ENCODE measurements at regions not wholly inside any gene's neighbourhood (a gene's known extent, or its start where the extent isn't known, plus 50 kb on each side); places are given as distances from the start of the nearest gene placed in this dataset.

GRCh38 chr6:14743144-14743473, 502.8 kb upstream of the JARID2 start:
- TF ChIP-seq, protein P1, sequence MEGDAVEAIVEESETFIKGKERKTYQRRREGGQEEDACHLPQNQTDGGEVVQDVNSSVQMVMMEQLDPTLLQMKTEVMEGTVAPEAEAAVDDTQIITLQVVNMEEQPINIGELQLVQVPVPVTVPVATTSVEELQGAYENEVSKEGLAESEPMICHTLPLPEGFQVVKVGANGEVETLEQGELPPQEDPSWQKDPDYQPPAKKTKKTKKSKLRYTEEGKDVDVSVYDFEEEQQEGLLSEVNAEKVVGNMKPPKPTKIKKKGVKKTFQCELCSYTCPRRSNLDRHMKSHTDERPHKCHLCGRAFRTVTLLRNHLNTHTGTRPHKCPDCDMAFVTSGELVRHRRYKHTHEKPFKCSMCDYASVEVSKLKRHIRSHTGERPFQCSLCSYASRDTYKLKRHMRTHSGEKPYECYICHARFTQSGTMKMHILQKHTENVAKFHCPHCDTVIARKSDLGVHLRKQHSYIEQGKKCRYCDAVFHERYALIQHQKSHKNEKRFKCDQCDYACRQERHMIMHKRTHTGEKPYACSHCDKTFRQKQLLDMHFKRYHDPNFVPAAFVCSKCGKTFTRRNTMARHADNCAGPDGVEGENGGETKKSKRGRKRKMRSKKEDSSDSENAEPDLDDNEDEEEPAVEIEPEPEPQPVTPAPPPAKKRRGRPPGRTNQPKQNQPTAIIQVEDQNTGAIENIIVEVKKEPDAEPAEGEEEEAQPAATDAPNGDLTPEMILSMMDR (IDR thresholded peaks at IDR 0.05), result no peak
- DNase-seq (ENCODE audit: low spot score) (no peak), ATAC-seq (ENCODE audit: low FRiP score) (no peak)

DNA sequence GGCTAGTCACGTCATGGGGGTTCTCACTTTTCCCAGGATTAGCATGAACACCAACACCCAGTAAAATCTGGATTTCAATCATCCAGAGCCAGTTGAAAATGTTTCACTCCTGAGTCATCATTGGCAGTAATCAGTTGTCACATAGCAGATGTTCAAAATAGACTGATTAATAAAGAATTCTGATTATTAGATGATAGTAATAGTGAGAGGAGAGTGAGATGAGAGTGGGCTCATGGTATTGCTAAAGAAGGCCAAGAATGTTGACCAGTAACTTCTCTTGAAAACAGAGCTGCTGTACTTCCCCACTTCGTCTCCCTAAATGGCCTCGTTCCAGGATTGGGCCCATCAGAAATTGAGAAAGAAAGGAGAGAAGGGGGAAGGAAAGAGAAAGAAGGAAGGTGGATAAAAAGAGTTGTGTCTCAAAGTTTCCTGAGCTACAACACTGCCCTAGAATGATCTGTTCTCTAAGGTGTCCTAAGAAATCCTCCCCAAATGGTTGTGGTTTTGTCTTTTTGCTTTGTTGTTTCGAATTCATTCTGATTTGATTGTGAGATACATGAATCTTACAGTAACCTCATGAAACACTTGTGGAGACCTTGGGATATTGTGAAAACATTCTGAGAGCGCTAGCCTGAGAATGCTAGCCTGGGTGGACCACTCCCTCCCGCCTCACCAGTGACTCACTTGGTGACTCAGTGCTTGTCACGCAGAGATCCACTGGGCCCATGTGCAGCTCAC, 502.2 kb upstream of the JARID2 start:
- peak; percentile 61 for DNase-seq (ENCODE audit: low spot score)

GRCh38 chr6:14744212-14744556, 501.7 kb upstream of the JARID2 start:
- DNase-seq (ENCODE audit: low spot score) (no peak), ATAC-seq (ENCODE audit: low FRiP score) (no peak)
- TF ChIP-seq, protein P1 (IDR thresholded peaks at IDR 0.05), result no peak

More for the DNA sequence above, 502.2 kb upstream of the JARID2 start:
- TF ChIP-seq, protein P1 (IDR thresholded peaks at IDR 0.05), result no peak
- peak; percentile 94 for ATAC-seq (ENCODE audit: low FRiP score)

- no peak for ATAC-seq (ENCODE audit: low FRiP score)
- DNase-seq (ENCODE audit: low spot score), result no peak
- TF ChIP-seq, protein P1 (IDR thresholded peaks at IDR 0.05), result no peak
Measured at GRCh38 chr6:14746139-14746837, 499.6 kb upstream of the JARID2 start.

DNA sequence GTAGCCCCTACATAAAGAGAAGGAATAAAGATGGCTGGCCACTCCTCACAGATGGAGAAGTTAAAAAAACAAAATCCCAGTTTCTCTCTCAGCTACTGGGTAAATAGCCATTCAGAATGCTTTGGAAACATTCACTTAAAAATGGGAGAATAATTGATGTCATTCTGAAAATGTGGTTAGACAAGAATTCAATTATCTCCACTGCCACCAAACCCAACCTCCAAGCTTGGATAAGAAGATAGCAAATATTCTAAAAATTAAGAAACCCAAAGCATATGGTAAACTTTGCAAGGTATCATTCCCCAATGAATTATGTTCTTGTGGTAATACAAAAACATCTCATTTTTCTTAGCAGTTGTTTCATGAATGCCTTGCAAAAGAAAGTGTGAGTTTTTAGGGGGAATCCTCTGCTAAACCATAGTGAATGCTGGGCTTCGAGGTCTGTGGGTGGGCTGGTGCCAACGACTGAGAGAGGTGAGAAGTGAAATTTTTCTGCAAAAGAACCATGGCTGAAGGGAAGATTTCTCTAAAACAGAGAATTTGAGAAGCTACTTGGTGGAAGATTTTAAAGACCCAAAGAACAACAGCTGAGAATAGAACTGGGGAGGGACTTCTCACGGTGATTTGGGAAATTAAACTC, 497.9 kb upstream of the JARID2 start:
- ATAC-seq (ENCODE audit: low FRiP score), result no peak
- TF ChIP-seq, protein P1 (IDR thresholded peaks at IDR 0.05), result no peak

DNA sequence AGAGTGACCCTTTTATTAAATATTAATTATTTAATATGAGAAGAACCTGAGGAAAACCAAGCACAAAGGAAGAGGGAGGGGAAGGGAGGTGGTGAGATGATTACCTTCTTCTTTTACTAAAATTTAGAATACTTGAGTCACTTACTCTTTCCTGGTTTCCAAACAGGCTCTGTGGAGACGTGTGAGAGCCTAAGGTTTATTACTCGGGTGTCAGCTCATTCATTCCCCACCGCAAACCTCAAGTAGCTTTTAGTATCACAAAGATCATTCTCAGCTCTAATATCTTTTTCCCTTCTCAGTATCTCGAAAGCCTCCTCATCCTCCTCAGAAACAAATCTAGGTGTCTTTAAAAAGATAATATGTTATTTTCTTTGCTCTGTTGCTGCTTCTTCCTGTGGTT, 497.2 kb upstream of the JARID2 start:
- ATAC-seq (ENCODE audit: low FRiP score), result no peak
- TF ChIP-seq, protein P1 (IDR thresholded peaks at IDR 0.05), result no peak
- no peak for DNase-seq (ENCODE audit: low spot score)

More for the DNA sequence above, 497.9 kb upstream of the JARID2 start:
- DNase-seq (ENCODE audit: low spot score), result no peak

All from omental fat pad (tissue), 3 donors.